Muscle of back (tissue), 3 donors: ENCODE measurements at regions not wholly inside any gene's neighbourhood (a gene's known extent, or its start where the extent isn't known, plus 50 kb on each side); places are given as distances from the start of the nearest gene placed in this dataset.
A peak's percentile ranks its signal among the peaks of the same experiment; 100 is the strongest.
"Not testable (repeated sequence)": the region's sequence is repeated elsewhere in the genome, so short reads cannot be mapped to it uniquely, and the experiment has no call there.

Source experiments
- DNase-seq, 3 donors: peaks; one replicate each; pipeline versions ENCODE4 v3.0.0 to v3.0.0-alpha.2; 2013

- DNase-seq, result no peak
These were observed 479.8 kb upstream of the IMPG1 start for GRCh38 chr6:76552268-76552667.

- DNase-seq, result no peak
These were observed 461.2 kb upstream of the IMPG1 start for GRCh38 chr6:76533661-76534060.

- no peak for DNase-seq
These were observed 460.2 kb upstream of the IMPG1 start for GRCh38 chr6:76532647-76533046.

GRCh38 chr6:76518443-76518842, 446.0 kb upstream of the IMPG1 start:
- DNase-seq, result no peak

GRCh38 chr6:76516924-76517323, 444.5 kb upstream of the IMPG1 start:
- DNase-seq, result no peak

GRCh38 chr6:76510489-76510888, 438.0 kb upstream of the IMPG1 start:
- DNase-seq, result no peak

GRCh38 chr6:76509397-76509796, 436.9 kb upstream of the IMPG1 start:
- peak in 1 of 3 donors; percentile 30 for DNase-seq

GRCh38 chr6:76506808-76507207, 434.3 kb upstream of the IMPG1 start:
- DNase-seq, result peak; percentile 26 to 80 (median 61)

GRCh38 chr6:76495909-76496308, 423.4 kb upstream of the IMPG1 start:
- DNase-seq, result no peak

GRCh38 chr6:76491376-76491775, 418.9 kb upstream of the IMPG1 start:
- not testable (repeated sequence) for DNase-seq

GRCh38 chr6:76490456-76490855, 418.0 kb upstream of the IMPG1 start:
- peak in 1 of 3 donors; percentile 32 for DNase-seq

- no peak for DNase-seq
These were observed 408.6 kb upstream of the IMPG1 start for GRCh38 chr6:76481101-76481500.

GRCh38 chr6:76472858-76473257, 400.4 kb upstream of the IMPG1 start:
- no peak for DNase-seq

GRCh38 chr6:76466286-76466685, 393.8 kb upstream of the IMPG1 start:
- DNase-seq, result no peak

- no peak for DNase-seq
These were observed 392.9 kb upstream of the IMPG1 start for GRCh38 chr6:76465410-76465809.

GRCh38 chr6:76453270-76453669, 380.8 kb upstream of the IMPG1 start:
- no peak for DNase-seq

GRCh38 chr6:76451926-76452709, 379.7 kb upstream of the IMPG1 start:
- no peak for DNase-seq

- no peak for DNase-seq
These were observed 375.6 kb upstream of the IMPG1 start for GRCh38 chr6:76448109-76448508.

- DNase-seq, result no peak
These were observed 369.4 kb upstream of the IMPG1 start for GRCh38 chr6:76441875-76442274.

- no peak for DNase-seq
These were observed 367.3 kb upstream of the IMPG1 start for GRCh38 chr6:76439811-76440210.

- no peak for DNase-seq
These were observed 366.3 kb upstream of the IMPG1 start for GRCh38 chr6:76438768-76439167.

- no peak for DNase-seq
These were observed 362.7 kb upstream of the IMPG1 start for GRCh38 chr6:76435174-76435573.

- DNase-seq, result no peak
These were observed 350.2 kb upstream of the IMPG1 start for GRCh38 chr6:76422511-76423213.
